Panc1 (cell line): ENCODE measurements at regions not wholly inside any gene's neighbourhood (a gene's known extent, or its start where the extent isn't known, plus 50 kb on each side); places are given as distances from the start of the nearest gene placed in this dataset.

Experiments
- CTCF ChIP-seq: fragments of 450-650 bp; IDR thresholded peaks from 2 replicates; pipeline ENCODE4 v1.5.1; 2017; ENCODE audit warnings: mild to moderate bottlenecking
- POLR2AphosphoS5 ChIP-seq: IDR thresholded peaks from 2 replicates; pipeline ENCODE4 v1.6.1; 2012; ENCODE audit warnings: mild to moderate bottlenecking, low read depth, low read length, moderate library complexity
- REST ChIP-seq, 2 experiments: IDR thresholded peaks; 2 replicates each; pipeline ENCODE4 v1.6.1; 2011 to 2012; ENCODE audit warnings: low read depth in 2 of 2, control low read depth in 1 of 2, low read length in 1 of 2, mild to moderate bottlenecking in 1 of 2, moderate library complexity in 1 of 2; ENCODE audit not compliant: insufficient read depth in 1 of 2
- SIN3A ChIP-seq: IDR thresholded peaks from 2 replicates; pipeline ENCODE4 v1.6.1; 2012; ENCODE audit warnings: low read depth, mild to moderate bottlenecking, low read length, moderate library complexity, borderline replicate concordance; ENCODE audit not compliant: insufficient read depth
- TCF7L2 ChIP-seq: IDR thresholded peaks from 2 replicates; pipeline ENCODE4 v1.6.1; 2011; ENCODE audit warnings: mild to moderate bottlenecking, low read depth, low read length, inconsistent platforms

- TF ChIP-seq CTCF (no peak), TCF7L2 (no peak), POLR2AphosphoS5 (no peak), SIN3A (no peak), REST (IDR thresholded peaks at IDR 0.05; ENCODE audit: insufficient read depth in 1 of 2, low read depth in 2 of 2, low read length in 1 of 2) (no peak)
Observed at GRCh38 chr4:187604984-187605383, 390.6 kb upstream of the ZFP42 start.
